Fibroblast of pulmonary artery (primary cell): ENCODE measurements at regions not wholly inside any gene's neighbourhood (a gene's known extent, or its start where the extent isn't known, plus 50 kb on each side); places are given as distances from the start of the nearest gene placed in this dataset.

ENCODE experiments used
- DNase-seq: peaks from one replicate; pipeline ENCODE4 v3.0.0-alpha.2; 2010; ENCODE audit warnings: low read depth
- H3K4me3 ChIP-seq: replicated peaks from 2 replicates; pipeline ENCODE4 v1.5.1; 2011; ENCODE audit warnings: low read depth, mild to moderate bottlenecking, control low read depth, low read length, moderate library complexity
- TF ChIP-seq, protein P1 (sequence below): IDR thresholded peaks from 2 replicates; pipeline ENCODE4 v1.5.1; 2011; ENCODE audit warnings: mild to moderate bottlenecking, control low read depth, low read length, inconsistent platforms; ENCODE audit errors: missing control alignments

DNA sequence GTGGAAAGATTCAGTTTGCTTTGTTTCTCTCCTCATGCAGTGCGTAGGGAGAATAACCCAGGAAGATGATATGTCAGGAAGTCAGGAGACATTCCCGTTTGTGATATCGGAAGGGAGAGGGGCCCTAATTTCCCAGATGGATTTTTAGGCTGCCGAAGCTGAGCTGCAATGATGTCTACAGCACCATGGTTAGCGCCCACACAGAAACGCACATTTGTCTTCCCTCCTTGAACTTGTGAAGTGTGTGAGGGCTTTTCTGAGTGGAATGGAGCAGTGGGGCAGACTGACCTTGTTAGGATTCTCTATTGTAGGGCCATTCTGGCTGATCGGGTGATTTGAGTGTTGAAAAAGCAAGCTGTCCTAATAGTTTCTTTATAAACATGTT lies 191.3 kb upstream of the ARG1 start:
- no peak overlapping the region for H3K4me3 ChIP-seq
- TF ChIP-seq, protein P1, sequence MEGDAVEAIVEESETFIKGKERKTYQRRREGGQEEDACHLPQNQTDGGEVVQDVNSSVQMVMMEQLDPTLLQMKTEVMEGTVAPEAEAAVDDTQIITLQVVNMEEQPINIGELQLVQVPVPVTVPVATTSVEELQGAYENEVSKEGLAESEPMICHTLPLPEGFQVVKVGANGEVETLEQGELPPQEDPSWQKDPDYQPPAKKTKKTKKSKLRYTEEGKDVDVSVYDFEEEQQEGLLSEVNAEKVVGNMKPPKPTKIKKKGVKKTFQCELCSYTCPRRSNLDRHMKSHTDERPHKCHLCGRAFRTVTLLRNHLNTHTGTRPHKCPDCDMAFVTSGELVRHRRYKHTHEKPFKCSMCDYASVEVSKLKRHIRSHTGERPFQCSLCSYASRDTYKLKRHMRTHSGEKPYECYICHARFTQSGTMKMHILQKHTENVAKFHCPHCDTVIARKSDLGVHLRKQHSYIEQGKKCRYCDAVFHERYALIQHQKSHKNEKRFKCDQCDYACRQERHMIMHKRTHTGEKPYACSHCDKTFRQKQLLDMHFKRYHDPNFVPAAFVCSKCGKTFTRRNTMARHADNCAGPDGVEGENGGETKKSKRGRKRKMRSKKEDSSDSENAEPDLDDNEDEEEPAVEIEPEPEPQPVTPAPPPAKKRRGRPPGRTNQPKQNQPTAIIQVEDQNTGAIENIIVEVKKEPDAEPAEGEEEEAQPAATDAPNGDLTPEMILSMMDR, result no peak
- peak; percentile 16 for DNase-seq

DNA sequence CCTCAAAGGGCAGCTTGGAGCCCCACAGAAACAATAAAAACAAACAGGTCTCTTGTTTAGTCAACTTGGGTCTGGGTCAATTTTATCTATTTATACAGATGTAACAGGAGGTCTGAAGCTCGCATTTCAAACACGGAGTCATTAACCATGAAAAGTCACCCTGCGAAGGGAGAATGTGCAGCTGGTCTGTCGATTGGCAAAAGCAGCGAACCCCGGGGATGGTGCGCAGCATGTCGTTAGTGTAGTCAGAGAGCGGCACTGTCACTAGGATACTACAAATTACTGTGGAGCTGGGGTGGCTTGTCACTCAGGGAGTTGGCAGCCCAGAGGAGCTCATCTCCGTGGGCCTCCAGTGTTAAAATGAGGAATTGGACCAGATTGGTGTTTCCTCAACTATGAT lies 190.4 kb upstream of the ARG1 start:
- no peak for DNase-seq
- TF ChIP-seq, protein P1, result no peak
- no peak overlapping the region for H3K4me3 ChIP-seq

DNA sequence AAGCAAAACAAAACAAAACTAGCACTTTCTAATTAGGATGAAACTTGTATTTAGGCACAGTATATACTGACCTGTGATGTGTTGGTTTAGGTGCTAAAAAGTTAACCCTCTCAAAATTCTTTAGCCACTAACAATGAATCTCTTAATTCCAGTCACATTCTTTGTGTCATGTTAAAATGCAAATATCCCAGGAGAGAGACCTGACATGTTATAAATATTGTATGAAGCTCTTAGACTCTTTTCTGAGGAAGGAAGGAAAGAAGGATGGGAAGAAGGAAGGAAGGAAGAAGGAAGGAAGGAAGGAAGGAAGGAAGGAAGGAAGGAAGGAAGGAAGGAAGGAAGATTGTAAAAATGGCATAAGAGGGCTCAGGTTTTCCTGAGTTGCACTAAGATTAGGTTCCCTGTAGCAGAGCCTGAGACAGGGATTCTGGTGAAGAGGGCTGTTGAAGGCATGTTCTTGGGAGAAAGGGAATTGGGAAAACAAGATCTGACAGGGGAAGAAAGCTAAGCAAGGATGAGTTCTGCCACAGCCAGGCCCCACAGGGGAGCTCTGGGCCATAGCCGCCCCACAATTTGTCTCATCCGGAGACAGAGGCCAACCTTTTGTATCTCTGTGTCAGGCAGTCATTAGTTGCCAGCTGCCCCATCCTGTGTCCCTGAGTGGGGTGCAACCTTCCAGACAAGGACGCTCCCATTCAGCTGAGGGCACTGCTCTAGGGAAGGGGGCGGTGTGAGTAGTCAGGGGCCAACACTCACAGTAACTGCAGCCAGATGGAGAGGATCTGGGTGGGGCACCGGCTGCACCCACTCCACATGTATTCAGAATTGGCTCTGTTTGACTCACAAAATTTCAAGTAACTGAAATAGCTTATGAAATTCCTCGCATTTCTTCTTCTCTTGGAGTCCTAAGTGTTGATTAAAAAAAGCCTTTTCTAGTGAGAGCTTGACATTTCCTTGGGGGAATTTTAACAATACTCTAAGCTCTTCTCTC lies 189.3 kb upstream of the ARG1 start:
- DNase-seq, result no peak
- TF ChIP-seq, protein P1, result no peak
- H3K4me3 ChIP-seq, result no peak overlapping the region

DNA sequence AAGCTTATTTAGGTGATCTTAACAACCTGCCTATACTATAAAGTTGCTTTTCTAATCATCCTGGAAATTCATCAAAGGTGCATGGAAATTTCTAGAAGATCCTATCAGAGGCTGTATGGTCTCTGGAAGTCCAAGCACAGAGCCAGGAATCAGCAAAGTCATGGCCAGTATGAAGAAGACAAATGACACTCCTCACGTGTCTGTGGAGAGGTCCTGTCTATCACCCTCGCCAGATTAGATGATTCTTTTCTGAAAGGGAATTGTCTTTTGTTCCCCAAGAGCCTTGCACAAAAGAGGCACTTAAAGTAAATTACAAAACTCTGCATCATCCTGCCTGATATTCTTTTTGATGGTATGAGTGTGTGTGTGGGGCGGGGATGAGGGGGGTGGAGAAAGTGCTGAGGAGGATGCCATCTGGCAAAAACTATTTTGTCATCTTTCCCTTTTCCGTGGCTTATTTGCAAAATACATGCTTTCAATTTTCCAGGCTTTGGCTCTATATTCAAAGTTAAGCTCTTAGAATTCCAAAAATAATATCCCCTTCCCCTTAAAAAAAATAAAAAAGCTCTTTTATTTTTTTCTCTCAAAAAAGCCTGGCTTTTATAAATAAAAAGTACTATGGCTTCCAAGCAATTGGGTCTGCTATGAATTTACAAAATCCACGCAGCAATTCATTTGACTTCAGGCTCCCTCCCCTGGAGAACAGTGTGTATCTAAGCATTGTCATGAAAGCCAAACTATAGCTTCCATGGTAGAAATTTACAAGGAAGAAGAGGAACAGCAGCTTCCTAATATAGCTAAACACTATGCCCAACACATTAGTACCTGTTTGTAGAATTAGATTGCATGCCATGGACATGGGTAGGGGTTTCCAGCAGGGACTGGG lies 185.2 kb upstream of the ARG1 start:
- TF ChIP-seq, protein P1, result no peak
- no peak for DNase-seq
- no peak overlapping the region for H3K4me3 ChIP-seq

DNA sequence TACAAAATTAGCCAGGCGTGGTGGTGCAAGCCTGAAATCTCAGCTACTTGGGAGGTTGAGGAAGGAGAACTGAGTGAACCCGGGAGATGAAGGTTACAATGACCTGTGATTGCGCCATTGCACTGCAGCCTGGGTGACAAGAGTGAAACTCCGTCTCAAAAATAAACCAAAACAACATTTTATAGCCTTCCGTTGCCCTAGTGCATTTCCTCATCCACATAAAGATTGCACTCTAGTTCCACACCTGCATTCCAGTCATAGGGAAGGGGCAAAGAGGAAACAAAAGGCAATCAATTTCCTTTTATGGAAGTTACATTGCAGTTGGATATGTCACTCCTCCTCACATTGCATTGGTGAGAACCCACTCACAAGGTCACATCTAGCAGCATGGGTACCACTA lies 182.7 kb upstream of the ARG1 start:
- TF ChIP-seq, protein P1, result no peak
- H3K4me3 ChIP-seq, result no peak overlapping the region
- DNase-seq, result no peak

DNA sequence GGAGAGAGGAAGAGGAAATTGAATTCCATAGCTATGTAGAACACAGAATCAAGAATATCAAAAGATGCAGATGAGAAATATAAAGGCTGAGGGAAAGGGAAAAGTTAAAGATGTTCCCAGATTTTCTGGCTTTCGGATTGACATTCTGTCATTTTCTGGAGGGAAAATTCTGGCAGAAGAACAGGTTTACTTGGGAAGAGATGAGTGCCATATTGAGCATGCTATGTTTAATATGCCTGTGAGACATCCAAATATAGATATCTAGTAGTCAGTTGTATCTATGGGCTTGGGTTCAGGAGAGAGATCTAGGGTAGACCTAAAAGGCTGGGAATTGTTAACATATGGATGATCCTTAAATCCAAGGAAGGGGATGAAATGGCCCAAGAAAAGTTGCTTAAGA lies 181.9 kb upstream of the ARG1 start:
- DNase-seq, result no peak
- TF ChIP-seq, protein P1, result no peak
- H3K4me3 ChIP-seq, result no peak overlapping the region
